ENCODE measurements at regions not wholly inside any gene's neighbourhood (a gene's known extent, or its start where the extent isn't known, plus 50 kb on each side); places are given as distances from the start of the nearest gene placed in this dataset.

GRCh38 chr4:163959932-163960331 is 465.4 kb downstream of the TMA16 start:
- no peak for TF ChIP-seq CTCF (IDR thresholded peaks at IDR 0.05; ENCODE audit: unreplicated experiment)
- intact Hi-C loops (cut with micrococcal nuclease): no loop called here
- H3K36me3 Mint-ChIP-seq (ENCODE audit: insufficient read depth, unreplicated experiment): no peaks in the 10 kb centered on the region
- no peak for DNase-seq (ENCODE audit: unreplicated experiment)
- H3K4me3 Mint-ChIP-seq (ENCODE audit: unreplicated experiment): no peak overlapping the region
- H3K4me1 Mint-ChIP-seq (ENCODE audit: insufficient read depth, unreplicated experiment): no peaks in the 10 kb centered on the region
- ChIA-PET POLR2A (interaction anchor here (0.7 kb wide), 1 partner anchor 678 kb away, joined by 3 read pairs; no protein-coding TSS in a partner anchor), CTCF (interaction anchor here (0.6 to 0.7 kb wide), 3 partner anchors 12 to 404 kb away, joined by 3 read pairs; no protein-coding TSS in a partner anchor)
- no peaks in the 10 kb centered on the region for H3K9me3 Mint-ChIP-seq (ENCODE audit: unreplicated experiment)
- H3K27ac Mint-ChIP-seq (ENCODE audit: low read depth, unreplicated experiment): no peak overlapping the region
- H3K27me3 Mint-ChIP-seq (ENCODE audit: insufficient read depth, unreplicated experiment): no peaks in the 10 kb centered on the region
- BruUV-seq (replicated peaks): no TSS peak

- no TSS peak for BruUV-seq (replicated peaks)
- no peaks in the 10 kb centered on the region for H3K4me1 Mint-ChIP-seq (ENCODE audit: insufficient read depth, unreplicated experiment)
- no peak overlapping the region for H3K4me3 Mint-ChIP-seq (ENCODE audit: unreplicated experiment)
- no peaks in the 10 kb centered on the region for H3K36me3 Mint-ChIP-seq (ENCODE audit: insufficient read depth, unreplicated experiment)
- no peak for DNase-seq (ENCODE audit: unreplicated experiment)
- H3K27me3 Mint-ChIP-seq (ENCODE audit: insufficient read depth, unreplicated experiment): no peaks in the 10 kb centered on the region
- intact Hi-C loops (cut with micrococcal nuclease): no loop called here
- ChIA-PET CTCF (interaction anchor here (0.6 kb wide), 1 partner anchor 417 kb away, joined by 5 read pairs; no protein-coding TSS in a partner anchor), POLR2A (no interaction called here)
- TF ChIP-seq CTCF (IDR thresholded peaks at IDR 0.05; ENCODE audit: unreplicated experiment): no peak
- no peak overlapping the region for H3K27ac Mint-ChIP-seq (ENCODE audit: low read depth, unreplicated experiment)
- H3K9me3 Mint-ChIP-seq (ENCODE audit: unreplicated experiment): no peaks in the 10 kb centered on the region
Observed at GRCh38 chr4:163966612-163967011, 472.1 kb downstream of the TMA16 start.

- Mint-ChIP-seq H3K27ac (ENCODE audit: low read depth, unreplicated experiment) (no peak overlapping the region), H3K27me3 (ENCODE audit: insufficient read depth, unreplicated experiment) (no peaks in the 10 kb centered on the region), H3K4me1 (ENCODE audit: insufficient read depth, unreplicated experiment) (no peaks in the 10 kb centered on the region), H3K9me3 (ENCODE audit: unreplicated experiment) (no peaks in the 10 kb centered on the region), H3K36me3 (ENCODE audit: insufficient read depth, unreplicated experiment) (no peaks in the 10 kb centered on the region), H3K4me3 (ENCODE audit: unreplicated experiment) (no peak overlapping the region)
- POLR2A ChIA-PET: no interaction called here
- BruUV-seq (replicated peaks): no TSS peak
- no peak for TF ChIP-seq CTCF (IDR thresholded peaks at IDR 0.05; ENCODE audit: unreplicated experiment)
- no peak for DNase-seq (ENCODE audit: unreplicated experiment)
- CTCF ChIA-PET: interaction anchor here (0.8 kb wide), 1 partner anchor 737 kb away, joined by 3 read pairs; no protein-coding TSS in a partner anchor
- intact Hi-C loops (cut with micrococcal nuclease): no loop called here
Observed at GRCh38 chr4:163967263-163967662, 472.8 kb downstream of the TMA16 start.

GRCh38 chr4:163967710-163968109 is 473.2 kb downstream of the TMA16 start:
- intact Hi-C loops (cut with micrococcal nuclease): no loop called here

More at GRCh38 chr4:163967710-163968109, 473.2 kb downstream of the TMA16 start:
- no peak for TF ChIP-seq CTCF (IDR thresholded peaks at IDR 0.05; ENCODE audit: unreplicated experiment)
- Mint-ChIP-seq H3K36me3 (ENCODE audit: insufficient read depth, unreplicated experiment) (no peaks in the 10 kb centered on the region), H3K4me1 (ENCODE audit: insufficient read depth, unreplicated experiment) (no peaks in the 10 kb centered on the region), H3K4me3 (ENCODE audit: unreplicated experiment) (no peak overlapping the region), H3K27ac (ENCODE audit: low read depth, unreplicated experiment) (no peak overlapping the region), H3K9me3 (ENCODE audit: unreplicated experiment) (no peaks in the 10 kb centered on the region), H3K27me3 (ENCODE audit: insufficient read depth, unreplicated experiment) (no peaks in the 10 kb centered on the region)
- BruUV-seq (replicated peaks): no TSS peak
- no peak for DNase-seq (ENCODE audit: unreplicated experiment)
- POLR2A ChIA-PET: no interaction called here
- CTCF ChIA-PET: interaction anchor here (0.8 kb wide), 1 partner anchor 737 kb away, joined by 3 read pairs; no protein-coding TSS in a partner anchor

Measured in MCF 10A (cell line).